Stimulated activated CD4-positive, alpha-beta T cell treated with anti-CD3 and anti-CD28 coated beads, Interleukin-1b, Interleukin-23, amount 100 ng/mL, for 24 hours (primary cell): ENCODE measurements at regions not wholly inside any gene's neighbourhood (a gene's known extent, or its start where the extent isn't known, plus 50 kb on each side); places are given as distances from the start of the nearest gene placed in this dataset.
"Not testable (repeated sequence)": the region's sequence is repeated elsewhere in the genome, so short reads cannot be mapped to it uniquely, and the experiment has no call there.

Experiments used
- DNase-seq, 4 experiments: peaks; one replicate each; pipeline ENCODE4 v3.0.0-alpha.2; 2020; ENCODE audit warnings: low read depth in 4 of 4, low spot score in 1 of 4

DNA sequence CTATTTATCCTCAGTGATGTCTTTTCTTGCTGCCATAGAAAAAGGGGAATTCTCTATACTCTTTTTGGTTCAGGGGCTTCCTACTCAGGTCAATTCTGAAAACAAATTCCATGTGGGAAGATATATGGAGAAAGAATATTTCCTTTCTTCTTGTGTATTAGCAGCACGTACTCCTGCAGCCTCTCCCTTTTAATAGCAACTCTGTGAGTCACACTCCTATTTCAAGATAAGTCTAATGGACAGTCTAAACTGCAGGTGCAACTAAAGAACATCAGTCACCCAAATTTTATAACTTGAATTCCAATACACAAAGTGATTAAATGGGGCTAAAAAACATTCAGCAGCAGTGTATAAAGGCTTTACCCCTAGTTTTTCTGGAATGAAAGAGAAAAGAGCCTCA, 942.2 kb downstream of the CNTNAP5 start:
- no peak for DNase-seq

DNA sequence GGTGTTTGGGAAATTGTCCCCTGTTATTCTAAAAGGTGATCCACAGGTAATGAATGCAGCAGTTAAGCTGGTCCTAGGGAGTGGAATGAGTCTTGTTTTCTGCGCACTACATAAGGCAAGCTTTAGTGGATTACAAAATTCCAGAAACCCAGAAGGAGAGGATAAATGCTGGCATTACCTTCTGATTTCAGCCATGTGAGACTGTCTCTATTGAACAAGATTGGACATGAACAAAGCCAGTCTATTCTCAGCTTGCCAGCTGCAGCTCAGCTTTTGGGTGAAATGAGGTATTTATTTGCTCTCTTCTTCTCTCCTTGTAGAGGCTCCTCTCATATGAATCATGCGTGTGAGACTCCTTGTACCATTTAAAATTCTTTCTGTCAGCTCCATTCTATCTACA, 944.9 kb downstream of the CNTNAP5 start:
- no peak for DNase-seq

DNA sequence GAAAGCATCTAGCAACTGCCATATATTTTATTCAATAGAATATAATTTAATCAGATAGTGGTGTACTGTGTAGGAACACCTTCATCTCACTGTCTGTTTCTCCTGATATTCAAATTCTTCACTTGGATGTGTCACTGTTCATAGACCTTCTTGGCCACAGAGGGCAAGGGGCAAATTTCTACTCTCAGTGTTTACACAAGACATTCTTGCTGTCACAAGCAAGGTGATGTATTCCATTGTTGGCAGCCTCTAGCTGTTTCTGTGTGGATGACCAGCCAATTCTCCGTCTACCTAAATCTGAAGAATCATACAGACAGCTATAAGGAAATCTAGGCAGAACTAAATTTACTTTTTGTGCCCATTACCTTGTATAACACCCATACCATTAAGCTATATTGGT, 948.3 kb downstream of the CNTNAP5 start:
- no peak for DNase-seq

DNA sequence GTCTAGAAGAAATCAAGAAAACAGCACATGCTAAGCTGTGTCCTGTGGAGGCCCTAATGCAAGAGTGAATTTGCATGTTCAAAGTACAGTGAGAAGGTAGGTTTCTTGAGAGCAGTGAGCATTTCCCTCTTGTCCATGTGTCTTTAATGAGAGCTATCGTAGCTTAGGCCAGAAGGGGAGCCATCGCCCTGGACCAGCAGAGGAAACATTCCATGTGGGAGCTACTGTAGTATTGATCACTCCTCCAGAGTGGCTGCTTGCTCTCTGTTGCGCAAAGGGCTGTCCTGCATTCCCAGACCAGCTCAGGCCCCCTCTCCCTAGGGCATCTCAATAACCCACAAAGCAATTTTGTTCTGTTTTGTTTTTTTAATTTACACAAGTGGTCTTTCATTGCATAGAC, 950.1 kb downstream of the CNTNAP5 start:
- DNase-seq: no peak

DNA sequence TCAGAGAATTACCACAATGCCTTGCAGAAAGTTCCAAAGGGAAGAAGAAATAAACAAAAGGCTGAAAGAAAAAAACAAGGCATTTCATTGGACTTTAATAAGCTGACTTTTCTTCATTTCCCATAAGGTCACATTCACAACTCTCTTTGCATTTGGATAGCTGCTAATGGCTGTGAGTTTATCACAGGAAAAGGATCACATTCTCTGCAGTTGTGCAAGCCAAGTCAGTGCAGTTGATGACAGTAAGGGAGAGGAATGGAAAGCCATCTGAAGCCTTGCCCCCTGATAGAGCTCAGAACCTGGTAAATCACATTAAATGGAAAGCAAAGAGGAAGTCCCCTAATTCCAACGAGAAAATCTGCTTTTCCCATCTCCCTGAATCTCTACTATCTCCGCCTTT, 950.6 kb downstream of the CNTNAP5 start:
- no peak for DNase-seq

DNA sequence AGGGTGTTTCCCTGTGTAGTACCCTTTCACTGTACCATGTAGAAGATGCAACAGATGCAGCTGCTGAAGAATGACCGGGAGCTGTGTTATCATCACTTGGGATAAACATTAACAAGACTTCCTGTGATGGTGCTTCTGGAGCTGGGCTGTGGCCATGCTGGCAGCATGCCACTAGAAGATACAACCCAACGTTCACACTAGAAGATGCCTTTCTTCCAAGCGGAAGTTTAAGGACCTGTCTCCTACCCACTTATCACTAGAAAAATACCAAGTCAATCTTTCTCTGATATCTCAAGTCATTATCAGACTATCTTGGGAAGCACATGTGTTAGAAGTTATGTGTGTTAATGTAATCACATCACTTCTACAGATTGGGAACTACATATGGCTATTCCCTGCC, 953.5 kb downstream of the CNTNAP5 start:
- no peak for DNase-seq

DNA sequence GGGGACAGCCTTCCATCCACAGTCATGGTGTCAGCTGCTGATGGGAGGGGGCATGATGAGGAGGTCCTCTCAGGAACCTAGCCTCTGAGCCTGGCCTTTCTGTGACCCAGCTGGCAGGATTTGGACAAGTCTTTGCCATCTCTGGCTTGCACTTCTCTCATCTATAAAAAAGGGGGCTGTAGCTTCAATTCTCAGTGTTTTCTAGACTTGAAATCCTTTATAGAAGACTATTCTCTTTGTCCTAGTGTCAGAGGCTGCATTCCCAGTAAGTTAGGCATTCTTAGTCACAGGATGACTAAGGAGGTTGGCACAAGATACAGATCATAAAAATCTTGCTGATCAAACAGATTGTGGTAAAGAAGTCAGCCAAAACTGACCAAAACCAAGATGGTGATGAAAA, 958.5 kb downstream of the CNTNAP5 start:
- DNase-seq: no peak

DNA sequence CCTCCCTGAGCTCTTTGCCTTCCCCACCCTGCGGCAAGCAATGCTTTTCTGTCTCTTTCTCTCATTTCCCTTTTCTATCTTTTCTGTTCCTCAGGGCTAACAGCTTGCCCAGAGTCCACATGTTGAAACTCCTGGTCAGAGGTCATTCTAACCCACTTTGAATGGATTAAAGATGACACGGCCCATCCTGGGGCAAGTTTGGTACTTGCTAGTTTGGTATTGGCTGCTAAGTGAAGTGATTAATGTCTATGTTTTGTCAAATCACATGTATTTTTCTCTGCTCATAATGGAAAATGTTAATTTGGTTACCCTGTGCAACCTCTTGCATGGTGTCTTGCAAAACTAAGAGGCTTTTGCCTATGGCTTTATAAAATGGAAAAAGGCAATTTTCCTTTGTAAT, 960.2 kb downstream of the CNTNAP5 start:
- DNase-seq: no peak

DNA sequence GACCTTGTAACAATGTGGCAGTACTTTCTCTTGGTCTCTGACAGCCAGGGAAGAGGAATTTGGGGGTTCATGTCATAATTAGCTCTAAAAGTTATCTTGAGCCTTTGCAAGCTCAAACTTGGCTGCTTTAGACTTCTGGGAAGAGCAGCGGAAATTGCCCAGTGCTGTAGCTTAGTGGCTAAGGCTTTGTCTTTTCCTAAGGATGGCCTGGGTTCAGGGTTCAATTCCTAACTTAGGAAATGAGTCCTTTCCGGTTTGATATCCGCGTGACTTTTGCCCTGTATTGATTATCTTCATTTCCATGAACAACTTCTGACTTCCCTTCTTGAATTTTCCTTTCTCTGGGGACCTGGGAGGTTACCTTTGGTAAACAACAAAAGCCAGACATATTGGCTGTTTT, 961.0 kb downstream of the CNTNAP5 start:
- no peak for DNase-seq

DNA sequence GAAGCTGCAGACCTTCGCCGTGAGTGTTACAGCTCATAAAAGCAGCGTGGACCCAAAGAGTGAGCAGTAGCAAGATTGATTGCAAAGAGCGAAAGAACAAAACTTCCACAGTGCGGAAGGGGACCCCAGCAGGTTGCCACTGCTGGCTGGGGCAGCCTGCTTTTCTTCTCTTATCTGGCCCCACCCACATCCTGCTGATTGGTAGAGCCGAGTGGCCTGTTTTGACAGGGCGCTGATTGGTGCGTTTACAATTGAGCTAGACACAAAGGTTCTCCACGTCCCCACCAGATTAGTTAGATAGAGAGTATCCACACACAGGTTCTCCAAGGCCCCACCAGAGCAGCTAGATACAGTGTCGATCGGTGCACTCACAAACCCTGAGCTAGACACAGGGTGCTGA, 961.8 kb downstream of the CNTNAP5 start:
- DNase-seq: not testable (repeated sequence)

DNA sequence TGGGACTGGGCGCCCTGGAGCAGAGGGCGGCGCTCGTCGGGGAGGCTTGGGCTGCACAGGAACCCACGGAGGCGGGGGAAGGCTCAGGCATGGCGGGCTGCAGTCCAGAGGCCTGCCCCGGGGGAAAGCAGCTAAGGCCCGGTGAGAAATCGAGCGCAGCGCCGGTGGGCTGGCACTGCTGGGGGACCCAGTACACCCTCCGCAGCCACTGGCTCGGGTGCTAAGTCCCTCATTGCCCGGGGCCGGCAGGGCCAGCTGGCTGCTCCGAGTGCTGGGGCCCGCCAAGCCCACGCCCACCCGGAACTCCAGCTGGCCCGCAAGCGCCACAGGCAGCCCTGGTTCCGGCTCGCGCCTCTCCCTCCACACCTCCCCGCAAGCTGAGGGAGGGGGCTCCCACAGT, 962.3 kb downstream of the CNTNAP5 start:
- not testable (repeated sequence) for DNase-seq

DNA sequence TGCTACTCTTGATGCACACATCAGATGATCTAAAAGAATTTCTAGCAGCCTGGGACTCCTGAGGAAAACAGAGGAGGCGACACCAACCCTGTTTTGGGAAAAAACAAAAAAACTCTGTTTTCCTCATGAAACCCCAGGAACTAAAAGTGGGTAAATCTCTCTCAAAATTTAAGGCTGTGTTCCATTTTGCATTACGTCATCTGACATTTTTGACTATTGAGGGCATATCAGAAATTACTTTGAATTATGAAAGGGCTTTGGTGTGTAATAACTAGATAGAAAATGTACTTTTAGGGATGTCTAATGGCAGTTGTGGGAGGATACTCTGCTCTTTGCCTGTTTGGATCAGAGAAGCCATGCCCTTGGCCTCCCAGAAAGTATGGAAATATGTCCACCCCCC, 963.0 kb downstream of the CNTNAP5 start:
- DNase-seq: no peak

DNA sequence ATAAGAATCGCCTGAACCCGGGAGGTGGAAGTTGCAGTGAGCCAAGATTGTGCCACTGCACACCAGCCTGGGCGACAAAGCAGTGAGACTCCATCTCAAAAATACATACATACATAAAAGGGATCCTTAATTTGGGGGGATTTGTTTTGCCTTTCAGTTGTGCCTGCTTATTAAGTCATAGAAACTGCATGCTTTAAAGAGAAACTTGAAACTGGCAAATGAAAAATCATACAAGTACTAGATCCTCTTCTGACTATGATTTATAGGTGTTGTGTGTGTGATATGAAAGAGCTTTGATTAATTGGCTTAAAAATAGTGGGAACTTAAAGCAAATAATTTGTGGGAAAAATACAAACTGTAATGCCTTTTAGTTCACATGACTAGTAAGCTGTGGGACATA, 963.7 kb downstream of the CNTNAP5 start:
- no peak for DNase-seq

DNA sequence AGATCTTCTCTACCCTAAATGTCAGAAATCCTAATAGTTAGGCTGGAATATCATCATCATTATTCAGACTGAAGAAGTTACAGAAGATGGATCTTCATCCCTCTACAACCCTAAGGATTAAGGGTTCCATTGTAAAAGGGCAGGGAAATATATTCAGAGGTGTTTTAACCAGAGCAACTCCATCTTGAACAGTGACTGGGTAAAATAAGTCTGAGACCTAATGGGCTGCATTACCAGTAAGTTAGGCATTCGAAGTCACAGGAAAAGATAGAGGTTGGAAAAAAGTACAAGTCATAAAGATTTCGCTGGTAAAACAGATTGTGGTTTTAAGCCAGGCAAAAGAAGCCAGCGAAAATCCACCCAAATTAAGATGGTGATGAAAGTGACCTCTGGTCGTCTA, 968.7 kb downstream of the CNTNAP5 start:
- no peak for DNase-seq

DNA sequence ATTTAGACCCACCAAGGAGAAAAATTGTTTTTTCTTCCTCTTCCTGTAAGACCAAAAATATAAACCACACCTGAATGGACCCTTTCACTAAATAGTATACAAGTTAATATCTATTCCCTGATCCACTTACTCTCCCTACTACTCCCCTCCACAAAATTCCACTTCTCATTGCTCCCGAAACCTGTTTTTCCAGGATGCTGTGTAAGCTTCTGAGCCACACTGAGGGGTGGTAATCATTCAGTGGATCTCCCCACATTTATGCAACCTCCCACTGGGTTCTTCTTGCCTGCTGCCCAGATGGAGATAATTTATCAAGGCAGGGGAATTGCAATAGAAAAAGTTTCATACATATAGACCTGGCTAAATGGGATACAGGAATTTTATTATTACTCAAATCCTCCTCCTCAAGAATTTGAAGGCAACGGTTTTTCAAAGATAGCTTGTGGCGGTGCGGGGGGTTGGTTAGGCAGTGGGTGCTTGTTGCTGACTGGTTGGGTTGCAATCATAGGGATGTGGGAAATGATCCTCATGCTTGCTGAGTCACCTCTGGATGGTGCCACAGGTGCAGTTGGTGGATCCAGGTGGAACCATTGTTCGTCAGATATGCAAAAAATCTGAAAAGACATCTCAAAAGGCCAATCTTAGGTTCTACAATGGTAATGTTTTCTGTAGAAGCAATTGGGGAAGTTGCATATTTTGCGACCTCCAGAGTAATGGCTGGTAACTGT, 970.3 kb downstream of the CNTNAP5 start:
- DNase-seq: no peak

DNA sequence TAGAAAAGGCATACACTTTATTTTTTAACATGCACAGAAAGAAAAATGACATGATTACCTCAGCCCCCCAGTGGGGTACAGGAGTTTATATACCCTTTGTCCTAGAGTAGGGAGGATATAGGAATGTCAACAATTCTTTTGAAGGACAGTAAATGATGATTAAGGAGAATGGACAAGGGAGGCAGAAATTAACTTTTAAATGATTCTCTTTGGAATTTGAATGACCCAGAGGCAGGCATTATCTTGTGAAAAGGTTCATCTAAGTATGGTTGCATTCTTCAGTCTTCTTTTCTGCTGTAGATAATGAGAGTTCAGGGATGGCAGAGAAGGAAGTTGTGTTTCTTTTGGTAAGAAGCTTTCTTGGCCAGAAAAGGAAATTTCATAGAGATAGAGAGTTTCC, 971.3 kb downstream of the CNTNAP5 start:
- no peak for DNase-seq

DNA sequence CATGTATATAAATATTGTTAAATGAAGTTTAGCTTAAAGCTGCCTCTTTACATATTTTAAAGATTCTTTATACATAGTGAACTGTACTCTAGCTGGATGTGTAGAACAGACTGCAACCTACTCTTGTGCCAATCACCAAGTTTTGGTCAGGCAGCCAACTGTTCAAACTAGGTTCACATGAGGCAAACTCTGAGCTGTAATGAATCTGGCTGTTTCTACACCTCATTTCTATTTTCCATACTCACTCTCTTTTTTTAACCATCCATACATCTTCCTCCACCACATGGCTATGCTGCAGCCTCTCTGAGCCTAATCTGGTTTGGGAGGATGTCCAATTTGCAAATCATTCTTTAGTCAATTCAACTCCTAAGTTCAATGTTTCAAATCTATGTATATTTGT, 974.8 kb downstream of the CNTNAP5 start:
- DNase-seq: no peak

DNA sequence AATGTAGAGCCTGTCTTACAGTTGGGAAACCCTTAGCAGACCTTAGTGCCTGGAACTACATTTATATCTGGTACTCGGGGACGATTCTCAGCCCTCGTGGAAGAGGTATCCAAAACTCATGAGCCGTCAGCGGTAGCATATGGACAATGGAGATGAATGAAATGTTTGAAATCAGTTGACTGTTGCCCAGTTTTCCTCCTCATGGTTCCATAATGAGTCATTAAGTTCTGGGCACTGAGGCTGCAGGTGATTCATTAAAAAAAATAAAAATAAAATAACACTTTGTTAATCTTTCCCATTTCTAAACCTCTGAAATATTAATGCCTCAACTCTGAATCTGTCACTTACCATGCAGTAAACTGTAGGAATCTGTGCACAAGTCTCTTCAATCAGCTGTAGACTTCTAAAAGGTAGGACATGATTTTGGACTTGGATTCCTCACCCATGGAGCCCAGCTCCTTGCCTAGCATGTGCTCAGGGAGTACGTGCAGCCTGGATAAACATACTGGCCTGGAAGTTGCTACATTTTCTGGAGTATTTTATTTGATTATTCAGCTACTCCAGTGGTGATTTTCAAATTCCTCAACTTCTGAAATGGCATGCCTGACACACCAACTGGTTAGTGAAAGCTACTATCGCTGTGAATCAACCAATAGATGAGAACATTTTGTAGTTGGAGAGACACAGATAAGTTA, 979.2 kb downstream of the CNTNAP5 start:
- DNase-seq: no peak

DNA sequence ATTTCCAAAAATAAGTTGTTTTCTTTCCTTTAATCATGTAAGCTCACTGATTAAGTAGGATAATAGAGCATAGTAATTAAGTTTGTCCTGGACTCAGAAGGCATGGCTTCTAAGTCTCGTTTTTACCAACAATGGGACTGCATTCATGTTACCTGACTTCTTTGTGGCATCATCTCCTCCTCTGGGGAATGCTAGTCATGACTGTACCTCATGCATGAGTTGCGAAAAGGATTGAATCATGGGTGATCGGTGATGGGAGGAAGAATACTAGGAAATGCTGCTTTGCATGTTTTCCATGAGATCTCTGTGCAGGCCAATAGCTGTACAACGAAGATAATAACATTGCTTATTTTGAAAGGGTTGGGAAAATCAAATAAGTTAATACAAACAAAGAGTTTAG, 981.6 kb downstream of the CNTNAP5 start:
- no peak for DNase-seq

DNA sequence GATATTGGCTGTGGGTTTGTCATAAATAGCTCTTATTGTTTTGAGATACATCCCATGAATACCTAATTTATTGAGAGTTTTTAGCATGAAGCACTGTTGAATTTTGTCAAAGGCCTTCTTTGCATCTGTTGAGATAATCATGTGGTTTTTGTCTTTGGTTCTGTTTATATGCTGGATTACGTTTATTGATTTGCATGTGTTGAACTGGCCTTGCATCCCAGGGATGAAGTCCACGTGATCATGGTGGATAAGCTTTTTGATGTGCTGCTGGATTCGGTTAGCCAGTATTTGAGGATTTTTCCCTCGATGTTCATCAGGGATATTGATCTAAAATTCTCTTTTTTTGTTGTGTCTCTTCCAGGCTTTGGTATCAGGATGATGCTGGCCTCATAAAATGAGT, 1003.6 kb downstream of the CNTNAP5 start:
- DNase-seq: not testable (repeated sequence)

DNA sequence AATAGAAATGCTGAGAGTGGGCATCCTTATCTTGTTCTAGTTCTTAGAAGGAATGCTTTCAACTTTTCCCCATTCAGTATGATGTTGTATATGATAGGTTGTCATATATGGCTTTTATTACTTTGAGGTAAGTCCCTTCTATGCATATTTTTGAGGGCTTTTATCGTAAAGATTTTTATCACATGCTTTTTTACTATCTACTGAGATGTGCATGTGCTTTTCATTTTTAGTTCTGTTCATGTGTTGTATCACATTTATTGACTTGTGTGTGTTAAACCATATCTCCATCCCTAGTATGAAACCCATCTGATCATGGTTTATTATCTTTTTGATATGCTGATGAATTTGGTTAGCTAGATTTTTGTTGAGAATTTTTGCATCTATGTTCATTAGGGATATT, 1008.8 kb downstream of the CNTNAP5 start:
- DNase-seq: no peak

DNA sequence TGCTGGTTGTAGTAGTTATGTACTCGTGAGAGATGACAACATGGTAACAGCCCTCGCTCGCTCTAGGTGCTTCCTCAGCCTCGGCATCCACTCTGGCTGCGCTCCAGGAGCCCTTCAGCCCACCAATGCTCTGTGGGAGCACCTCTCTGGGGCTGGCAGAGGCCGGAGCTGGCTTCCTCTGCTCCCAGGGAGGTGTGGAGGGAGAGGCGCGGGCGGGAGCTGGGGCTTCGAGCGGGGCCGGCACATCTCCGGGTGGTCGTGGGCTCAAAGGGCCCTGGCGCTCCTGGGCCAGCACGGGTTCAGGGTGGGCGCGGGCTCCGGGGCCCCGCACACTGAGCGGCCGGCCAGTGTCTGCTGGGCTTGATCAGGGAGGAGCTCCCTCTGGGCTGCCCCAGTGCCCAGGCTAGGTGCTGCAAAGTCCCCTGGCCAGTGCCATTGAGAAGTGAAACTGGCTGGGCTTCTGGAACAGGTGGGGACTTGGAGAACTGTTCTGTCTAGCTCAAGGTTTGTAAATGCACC, 1012.1 kb downstream of the CNTNAP5 start:
- DNase-seq: no peak

DNA sequence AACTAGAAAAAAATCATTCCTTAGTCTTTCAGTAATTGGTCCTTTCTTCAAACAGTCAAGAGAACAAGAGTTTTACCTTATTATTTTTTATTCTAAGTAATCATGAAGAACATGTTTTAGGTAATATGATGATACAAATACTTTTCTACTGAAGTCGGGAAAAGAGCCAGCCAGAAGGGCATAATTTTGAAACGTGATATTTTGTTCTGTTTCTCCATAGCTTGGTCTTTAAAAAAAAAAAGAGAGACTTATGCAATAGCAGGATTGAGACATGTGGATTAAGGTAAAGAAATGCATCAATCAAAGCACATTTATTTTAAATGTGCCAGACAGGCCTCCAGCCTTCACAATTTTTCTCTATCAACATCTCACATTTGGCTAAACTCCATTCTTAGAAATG, 1016.8 kb downstream of the CNTNAP5 start:
- DNase-seq: no peak
